HCT116 (cell line): ENCODE measurements at regions not wholly inside any gene's neighbourhood (a gene's known extent, or its start where the extent isn't known, plus 50 kb on each side); places are given as distances from the start of the nearest gene placed in this dataset.

ENCODE experiments used
- ATAC-seq: fragments of 200-7000 bp; cut with Tn5 transposase; 2 replicates; pipeline ENCODE4 v1.9.1; 2020; ENCODE audit warnings: mild to moderate bottlenecking, moderate library complexity
- BruUV-seq: library from RNA; stranded (reverse); fragments of 400-500 nt; replicated peaks from 2 replicates; lab custom pipeline; 2021; lab: Mats Ljungman, UMichigan
- CTCF ChIA-PET: fragments of 300-600 bp; sonication (Branson Sonifier 250); formaldehyde crosslinking; loops from one replicate; lab custom pipeline; 2021; ENCODE audit warnings: antibody characterized with exemption; lab: Charles Lee
- POLR2A ChIA-PET: fragments of 300-600, 350-600 bp; sonication (Branson Sonifier 250); formaldehyde crosslinking; loops from one replicate; lab custom pipeline; 2021; ENCODE audit warnings: antibody characterized with exemption; lab: Charles Lee
- RAD21 ChIA-PET, 2 experiments: fragments of 300-600 bp; sonication (Branson Sonifier 250); formaldehyde crosslinking; loops; one replicate each; lab custom pipeline; 2023; ENCODE audit warnings: low total read pairs in 2 of 2; ENCODE audit not compliant: uncharacterized antibody in 2 of 2, unreplicated experiment in 2 of 2, low non-redundant PET in 1 of 2; lab: Charles Lee
- DNase-seq: peaks from one replicate; pipeline ENCODE4 v3.0.0-alpha.2; 2010; ENCODE audit warnings: low read depth, low spot score
- H2AFZ ChIP-seq: fragments of 200-600 bp; shearing (Covaris generic), sonication (generic); 2 replicates; pipeline ENCODE4 v1.6.1; 2017; ENCODE audit warnings: low read depth, mixed run types, mixed read lengths, antibody characterized with exemption, low read length; ENCODE audit not compliant: poor library complexity, severe bottlenecking
- H3K27ac ChIP-seq: 2 replicates; pipeline ENCODE4 v1.5.1; 2012; ENCODE audit warnings: low read depth, low read length
- H3K27me3 ChIP-seq: fragments of 200-600 bp; sonication (generic); 2 replicates; pipeline ENCODE4 v1.6.1; 2016; ENCODE audit warnings: mixed run types, low read length, mixed read lengths; ENCODE audit not compliant: insufficient read depth
- H3K36me3 ChIP-seq, 2 experiments: fragments of 200-500 bp in 1 of 2; fragments of 200-600 bp in 1 of 2; sonication (Bioruptor generic) in 1 of 2; sonication (generic) in 1 of 2; 2 replicates each; pipeline versions ENCODE4 v1.5.1 to v1.6.1; 2014 to 2016; ENCODE audit warnings: low read length in 2 of 2, inconsistent platforms in 1 of 2, mixed read lengths in 1 of 2, mixed run types in 1 of 2; ENCODE audit not compliant: insufficient read depth in 2 of 2, control insufficient read depth in 1 of 2
- H3K4me1 ChIP-seq, 2 experiments: fragments of 200-600 bp in 1 of 2; sonication (generic) in 1 of 2; 2 replicates each; pipeline versions ENCODE4 v1.5.1 to v1.6.1; 2012 to 2017; ENCODE audit warnings: low read length in 2 of 2, inconsistent platforms in 1 of 2, mild to moderate bottlenecking in 1 of 2, mixed read lengths in 1 of 2, mixed run types in 1 of 2, moderate library complexity in 1 of 2; ENCODE audit not compliant: insufficient read depth in 2 of 2, control insufficient read depth in 1 of 2
- H3K4me2 ChIP-seq: fragments of 200-600 bp; sonication (generic); 2 replicates; pipeline ENCODE4 v1.6.1; 2017; ENCODE audit warnings: mixed run types, low read length, mixed read lengths
- H3K4me3 ChIP-seq, 2 experiments: fragments of 200-600 bp in 1 of 2; sonication (generic) in 1 of 2; replicated peaks in 1 of 2; 2 replicates each; pipeline ENCODE4 v1.5.1; 2011 to 2016; ENCODE audit warnings: low read length in 2 of 2, control low read depth in 1 of 2, low read depth in 1 of 2, mild to moderate bottlenecking in 1 of 2, mixed read lengths in 1 of 2, mixed run types in 1 of 2
- H3K79me2 ChIP-seq: fragments of 200-600 bp; sonication (generic); 2 replicates; pipeline ENCODE4 v1.6.1; 2017; ENCODE audit warnings: mild to moderate bottlenecking, mixed run types, low read length, moderate library complexity, mixed read lengths; ENCODE audit not compliant: insufficient read depth
- H3K9ac ChIP-seq: fragments of 200-600 bp; sonication (generic); 2 replicates; pipeline ENCODE4 v1.6.1; 2016; ENCODE audit warnings: low read length, mixed read lengths
- H3K9me2 ChIP-seq: fragments of 200-600 bp; sonication (generic), shearing (Covaris generic); 2 replicates; pipeline ENCODE4 v1.6.1; 2017; ENCODE audit warnings: mixed run types, mild to moderate bottlenecking, moderate library complexity; ENCODE audit not compliant: insufficient read depth
- H3K9me3 ChIP-seq, 2 experiments: fragments of 200-500 bp in 1 of 2; fragments of 200-600 bp in 1 of 2; sonication (Bioruptor generic) in 1 of 2; sonication (generic) in 1 of 2; 2 replicates each; pipeline ENCODE4 v1.6.1; 2014 to 2017; ENCODE audit warnings: low read length in 2 of 2, mixed read lengths in 2 of 2, inconsistent platforms in 1 of 2, low read depth in 1 of 2, mild to moderate bottlenecking in 1 of 2, mixed run types in 1 of 2, moderate library complexity in 1 of 2; ENCODE audit not compliant: control insufficient read depth in 1 of 2, insufficient read depth in 1 of 2
- H4K20me1 ChIP-seq: fragments of 200-600 bp; sonication (generic), shearing (Covaris generic); 2 replicates; pipeline ENCODE4 v1.6.1; 2017; ENCODE audit warnings: mixed run types, mild to moderate bottlenecking, moderate library complexity; ENCODE audit not compliant: insufficient read depth
- CEBPB ChIP-seq: IDR thresholded peaks from 2 replicates; pipeline ENCODE4 v1.6.1; 2012; ENCODE audit warnings: low read depth
- CTCF ChIP-seq, 3 experiments: fragments of 200-600 bp in 1 of 3; sonication (generic) in 1 of 3; IDR thresholded peaks in 2 of 3; conservative IDR thresholded peaks in 1 of 3; 2 replicates each; pipeline ENCODE4 v1.5.1; 2012 to 2017; ENCODE audit warnings: low read depth in 2 of 3, low read length in 2 of 3, antibody characterized with exemption in 1 of 3, borderline replicate concordance in 1 of 3, control low read depth in 1 of 3, mild to moderate bottlenecking in 1 of 3, mixed read lengths in 1 of 3, mixed run types in 1 of 3, moderate library complexity in 1 of 3; ENCODE audit not compliant: insufficient read depth in 1 of 3
- EZH2phosphoT487 ChIP-seq: fragments of 200-600 bp; IDR thresholded peaks from 2 replicates; pipeline ENCODE4 v1.6.1; 2018; ENCODE audit warnings: antibody characterized with exemption, borderline replicate concordance
- MAX ChIP-seq: IDR thresholded peaks from 2 replicates; pipeline ENCODE4 v1.6.1; 2012
- POLR2AphosphoS5 ChIP-seq: IDR thresholded peaks from 2 replicates; pipeline ENCODE4 v1.6.1; 2011; ENCODE audit warnings: mild to moderate bottlenecking, low read depth, low read length, moderate library complexity
- SP1 ChIP-seq: IDR thresholded peaks from 2 replicates; pipeline ENCODE4 v1.6.1; 2012; ENCODE audit warnings: low read depth
- SRF ChIP-seq: IDR thresholded peaks from 2 replicates; pipeline ENCODE4 v1.6.1; 2012; ENCODE audit warnings: low read depth
- YY1 ChIP-seq: IDR thresholded peaks from 2 replicates; pipeline ENCODE4 v1.6.1; 2011; ENCODE audit warnings: low read length, low read depth, moderate library complexity, mild to moderate bottlenecking; ENCODE audit not compliant: insufficient replicate concordance; ENCODE audit errors: extremely low read depth
- ZFX ChIP-seq: fragments of 450-650 bp; IDR thresholded peaks from 2 replicates; pipeline ENCODE4 v1.6.1; 2017
- ZNF274 ChIP-seq: fragments of 200-500 bp; sonication (Bioruptor generic); IDR thresholded peaks from 2 replicates; pipeline ENCODE4 v1.6.1; 2014; ENCODE audit warnings: mild to moderate bottlenecking, low read depth, low read length, inconsistent platforms
- intact Hi-C: fragments of 100-400 bp; cut with micrococcal nuclease; formaldehyde crosslinking; loops from 2 replicates; pipeline ENCODE4 v1.10.0; 2022

- ATAC-seq (no peak), DNase-seq (no peak)
- BruUV-seq = no TSS peak
- intact Hi-C loops = no loop called here
- TF ChIP-seq SP1 (no peak), ZNF274 (no peak), POLR2AphosphoS5 (no peak), ZFX (no peak), MAX (no peak), CEBPB (no peak), CTCF (IDR thresholded peaks at IDR 0.05 in 2 of 3, conservative IDR thresholded peaks at IDR 0.05 in 1 of 3; ENCODE audit: borderline replicate concordance in 1 of 3, insufficient read depth in 1 of 3, low read depth in 2 of 3, low read length in 2 of 3) (no peak), YY1 (no peak), EZH2phosphoT487 (no peak), SRF (no peak)
- no peak overlapping the region for H3K27ac ChIP-seq
- RAD21 ChIA-PET = no interaction called here
- no peak overlapping the region for H3K4me3 ChIP-seq
- H3K9me2 ChIP-seq = no peaks in the 10 kb centered on the region
- H3K36me3 ChIP-seq = no peaks in the 10 kb centered on the region
- H2AFZ ChIP-seq = no peak overlapping the region
- no peaks in the 10 kb centered on the region for H3K79me2 ChIP-seq
- peaks cover 0 to 17% of the 10 kb centered on the region in 2 experiments; a peak in 3 of 4 replicates for H3K4me1 ChIP-seq
- no peak overlapping the region for H3K9ac ChIP-seq
- H3K4me2 ChIP-seq = no peak overlapping the region
- no peaks in the 10 kb centered on the region for H4K20me1 ChIP-seq
- POLR2A ChIA-PET = no interaction called here
- CTCF ChIA-PET = no interaction called here
- no peaks in the 10 kb centered on the region for H3K9me3 ChIP-seq
- H3K27me3 ChIP-seq = no peaks in the 10 kb centered on the region
Observed at GRCh38 chr3:72154391-72155335, 369.7 kb upstream of the PROK2 start.
